D721Med (cell line): ENCODE measurements at regions not wholly inside any gene's neighbourhood (a gene's known extent, or its start where the extent isn't known, plus 50 kb on each side); places are given as distances from the start of the nearest gene placed in this dataset.

Source experiments
- DNase-seq: peaks from one replicate; pipeline ENCODE4 v3.0.0; 2011; ENCODE audit warnings: low spot score; ENCODE audit not compliant: insufficient read length
- FAIRE-seq: peaks from 2 replicates; lab custom pipeline; 2011; peaks lifted over from hg19 to GRCh38; lab: Jason Lieb, UNC
- TF ChIP-seq, protein P1 (sequence below): IDR thresholded peaks from 2 replicates; pipeline ENCODE4 v1.5.1; 2012; ENCODE audit warnings: mild to moderate bottlenecking, control low read depth; ENCODE audit not compliant: insufficient read depth; ENCODE audit errors: missing control alignments

DNA sequence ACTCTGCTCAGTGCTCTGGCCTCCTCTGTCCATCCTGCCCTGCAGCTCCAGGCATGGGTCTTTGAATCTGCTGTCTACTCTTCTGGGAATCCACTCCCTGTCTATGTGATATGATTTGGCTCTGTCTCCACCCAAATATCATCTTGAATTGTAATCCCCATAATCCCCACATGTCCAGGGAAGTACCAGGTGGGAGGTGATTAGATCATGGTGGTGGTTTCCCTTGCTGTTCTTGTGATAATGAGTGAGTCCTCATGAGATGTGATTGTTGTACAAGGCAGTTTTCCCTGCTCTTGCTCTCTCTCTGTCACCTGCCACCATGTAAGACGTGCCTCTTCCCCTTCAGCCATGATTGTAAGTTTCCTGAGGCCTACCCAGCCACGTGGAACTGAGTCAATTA, 881.8 kb upstream of the ID2 start:
- DNase-seq (no peak), FAIRE-seq (no peak)
- TF ChIP-seq, protein P1, sequence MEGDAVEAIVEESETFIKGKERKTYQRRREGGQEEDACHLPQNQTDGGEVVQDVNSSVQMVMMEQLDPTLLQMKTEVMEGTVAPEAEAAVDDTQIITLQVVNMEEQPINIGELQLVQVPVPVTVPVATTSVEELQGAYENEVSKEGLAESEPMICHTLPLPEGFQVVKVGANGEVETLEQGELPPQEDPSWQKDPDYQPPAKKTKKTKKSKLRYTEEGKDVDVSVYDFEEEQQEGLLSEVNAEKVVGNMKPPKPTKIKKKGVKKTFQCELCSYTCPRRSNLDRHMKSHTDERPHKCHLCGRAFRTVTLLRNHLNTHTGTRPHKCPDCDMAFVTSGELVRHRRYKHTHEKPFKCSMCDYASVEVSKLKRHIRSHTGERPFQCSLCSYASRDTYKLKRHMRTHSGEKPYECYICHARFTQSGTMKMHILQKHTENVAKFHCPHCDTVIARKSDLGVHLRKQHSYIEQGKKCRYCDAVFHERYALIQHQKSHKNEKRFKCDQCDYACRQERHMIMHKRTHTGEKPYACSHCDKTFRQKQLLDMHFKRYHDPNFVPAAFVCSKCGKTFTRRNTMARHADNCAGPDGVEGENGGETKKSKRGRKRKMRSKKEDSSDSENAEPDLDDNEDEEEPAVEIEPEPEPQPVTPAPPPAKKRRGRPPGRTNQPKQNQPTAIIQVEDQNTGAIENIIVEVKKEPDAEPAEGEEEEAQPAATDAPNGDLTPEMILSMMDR: no peak

DNA sequence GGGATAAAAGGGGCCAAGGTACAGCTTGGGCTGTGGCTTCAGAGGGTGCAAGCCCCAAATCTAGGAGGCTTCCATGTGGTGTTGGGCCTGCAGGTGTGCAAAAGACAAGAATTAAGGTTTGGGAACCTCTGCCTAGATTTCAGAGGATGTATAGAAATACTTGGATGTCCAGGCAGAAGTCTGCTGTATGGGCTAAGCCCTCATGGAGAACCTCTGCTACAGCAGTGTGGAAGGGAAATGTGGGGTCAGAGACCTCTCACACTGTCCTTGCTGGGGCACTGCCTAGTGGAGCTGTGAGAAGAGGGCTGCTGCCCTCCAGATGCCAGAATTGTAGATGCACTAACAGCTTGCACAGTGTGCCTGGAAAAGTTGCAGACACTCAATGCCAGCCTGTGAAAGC, 880.6 kb upstream of the ID2 start:
- FAIRE-seq (no peak), DNase-seq (no peak)
- TF ChIP-seq, protein P1: no peak

DNA sequence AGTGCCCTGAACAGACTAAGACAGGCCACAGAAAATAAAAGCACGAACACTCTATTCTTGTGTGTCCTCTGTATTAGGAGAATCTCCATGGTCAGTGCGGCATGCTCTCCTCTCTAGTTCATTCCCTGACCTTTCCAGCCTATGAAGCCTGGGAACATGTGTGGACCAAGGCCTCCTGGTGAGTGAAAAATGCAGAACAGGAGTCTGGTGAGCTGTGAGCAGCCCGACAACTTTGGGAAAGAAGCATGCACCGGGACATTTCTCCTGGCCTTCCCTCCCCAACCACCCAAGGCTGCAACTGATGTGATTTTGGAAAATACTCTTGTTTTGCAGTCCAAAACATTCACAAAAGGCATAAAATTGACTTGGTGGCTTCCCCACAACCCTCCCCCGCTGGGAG, 878.3 kb upstream of the ID2 start:
- no peak for DNase-seq
- TF ChIP-seq, protein P1: no peak
- FAIRE-seq: no peak

DNA sequence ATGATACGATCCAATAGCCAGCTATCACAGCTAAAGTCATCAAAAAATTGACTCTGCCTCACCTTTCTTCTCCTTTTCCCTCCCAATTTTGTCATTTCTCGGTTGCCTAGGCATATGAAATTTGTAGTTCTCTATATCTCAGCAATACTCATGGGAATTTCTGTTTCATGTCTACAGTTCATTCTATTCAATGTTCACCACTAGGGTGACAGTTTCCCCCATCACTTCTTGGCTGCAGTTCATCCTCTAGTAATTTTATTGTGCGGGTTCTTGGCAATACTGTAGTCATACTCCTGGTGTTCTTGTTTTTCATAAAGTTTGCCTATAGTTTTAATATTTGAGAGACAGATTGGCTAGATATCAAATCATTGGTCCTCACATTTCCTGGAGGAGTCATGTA, 872.2 kb upstream of the ID2 start:
- TF ChIP-seq, protein P1: no peak
- FAIRE-seq (no peak), DNase-seq (no peak)

DNA sequence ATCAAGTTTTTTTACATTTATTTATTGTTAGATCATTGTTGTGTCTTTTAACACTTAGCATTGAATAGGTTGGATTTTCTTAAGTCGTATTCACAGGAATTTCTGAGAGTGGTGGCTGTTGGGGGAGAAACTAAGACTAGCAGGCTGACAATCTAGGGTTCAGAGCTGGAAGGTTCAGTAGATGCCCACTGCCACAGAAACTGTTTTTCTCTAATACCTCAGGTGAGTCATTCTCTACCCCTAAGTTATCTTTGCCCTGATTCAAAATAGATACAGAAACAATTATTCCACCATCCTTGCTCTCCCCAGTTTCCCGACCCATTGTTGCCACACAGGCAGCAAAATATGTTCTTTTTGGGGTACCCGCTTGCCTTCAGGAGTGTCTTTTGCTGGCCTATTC, 870.8 kb upstream of the ID2 start:
- TF ChIP-seq, protein P1: no peak
- DNase-seq (no peak), FAIRE-seq (no peak)

DNA sequence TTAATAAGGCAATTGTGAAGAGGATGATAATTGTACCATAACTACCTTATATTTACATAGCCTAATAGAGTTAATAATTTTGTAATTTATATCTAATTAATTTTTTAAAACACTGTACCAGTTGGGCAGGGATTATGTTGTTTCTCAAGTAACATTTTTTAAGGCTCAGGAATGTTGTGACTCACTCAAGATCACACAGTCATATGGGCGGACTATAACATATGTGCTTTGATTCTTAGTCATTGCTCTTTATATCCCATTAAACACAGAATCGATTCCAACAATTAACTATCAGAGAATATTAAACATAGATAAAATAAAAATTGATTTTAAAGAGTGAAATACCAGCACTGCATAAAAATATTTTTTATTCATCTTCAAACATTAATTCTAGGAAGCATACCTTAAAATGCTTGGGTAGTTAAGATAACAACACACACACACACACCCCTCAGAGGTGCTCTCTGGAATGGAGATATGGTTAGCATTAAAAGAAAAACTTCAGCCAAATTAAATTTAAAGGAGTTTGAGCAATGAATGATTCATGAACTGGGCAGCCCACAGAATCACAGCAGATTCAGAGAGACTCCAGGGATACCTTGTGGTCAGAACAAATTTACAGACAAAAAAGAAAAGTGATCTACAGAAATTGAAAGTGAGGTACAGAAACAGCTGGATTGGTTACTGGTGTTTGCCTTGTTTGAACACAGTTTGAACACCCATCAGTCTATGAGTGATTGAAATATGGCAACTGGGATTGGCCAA, 869.4 kb upstream of the ID2 start:
- FAIRE-seq: no peak
- TF ChIP-seq, protein P1: no peak
- no peak for DNase-seq

DNA sequence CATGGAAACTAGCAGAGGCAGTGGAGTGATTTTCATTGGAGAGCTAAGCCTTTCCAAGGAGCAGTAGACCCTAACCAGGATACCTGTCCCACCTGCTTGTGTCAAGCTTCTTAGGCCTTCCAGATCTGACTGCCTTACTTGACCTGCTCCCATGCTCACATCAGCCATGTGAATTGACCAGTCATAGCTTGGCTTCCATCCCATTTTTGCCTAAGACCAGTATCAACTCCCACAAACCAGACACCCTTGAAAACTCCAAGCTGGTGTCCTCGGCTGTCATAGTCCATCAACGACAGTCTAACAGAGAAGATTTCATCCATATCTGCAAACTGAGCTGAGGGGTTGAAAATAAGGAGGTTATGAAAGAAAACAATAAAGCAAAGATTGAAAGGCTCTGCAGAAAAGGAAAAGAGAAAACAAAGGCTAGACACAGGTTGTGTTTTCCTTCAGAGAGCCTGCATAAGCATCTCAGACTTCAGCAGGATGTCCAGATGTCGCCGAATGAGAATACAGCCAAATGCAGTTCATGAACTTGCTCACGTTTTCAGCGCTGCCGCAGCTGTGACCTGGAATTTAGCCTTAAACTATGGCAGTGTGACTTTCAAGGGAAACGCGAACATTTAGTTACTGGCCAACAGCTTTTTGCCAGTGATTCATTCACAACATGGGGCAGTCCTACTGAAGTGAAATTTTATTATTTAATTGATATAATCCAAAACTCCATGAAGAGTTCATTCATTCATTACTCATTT, 868.1 kb upstream of the ID2 start:
- TF ChIP-seq, protein P1: no peak
- FAIRE-seq (no peak), DNase-seq (no peak)
